GM18502 (cell line): ENCODE measurements at regions not wholly inside any gene's neighbourhood (a gene's known extent, or its start where the extent isn't known, plus 50 kb on each side); places are given as distances from the start of the nearest gene placed in this dataset.

Experiments used
- ATAC-seq: cut with Tn5 transposase; IDR thresholded peaks from one replicate; pipeline ENCODE4 v1.9.1; 2021; ENCODE audit warnings: mild to moderate bottlenecking; ENCODE audit not compliant: unreplicated experiment, poor library complexity

GRCh38 chr15:70414626-70415025, 316.9 kb upstream of the TLE3 start:
- no peak for ATAC-seq

- ATAC-seq: no peak
Observed at GRCh38 chr15:70412794-70413193, 315.1 kb upstream of the TLE3 start.

GRCh38 chr15:70411143-70411863, 313.6 kb upstream of the TLE3 start:
- ATAC-seq: no peak

GRCh38 chr15:70410371-70410985, 312.8 kb upstream of the TLE3 start:
- ATAC-seq: no peak

GRCh38 chr15:70409388-70409787, 311.7 kb upstream of the TLE3 start:
- ATAC-seq: no peak

GRCh38 chr15:70407955-70408354, 310.2 kb upstream of the TLE3 start:
- ATAC-seq: no peak

- ATAC-seq: no peak
Observed at GRCh38 chr15:70407336-70407670, 309.6 kb upstream of the TLE3 start.

- no peak for ATAC-seq
Observed at GRCh38 chr15:70406617-70407335, 309.1 kb upstream of the TLE3 start.

GRCh38 chr15:70401709-70402108, 304.0 kb upstream of the TLE3 start:
- ATAC-seq: no peak

- no peak for ATAC-seq
Observed at GRCh38 chr15:70400766-70401541, 303.2 kb upstream of the TLE3 start.

GRCh38 chr15:70399204-70399603, 301.5 kb upstream of the TLE3 start:
- ATAC-seq: no peak

GRCh38 chr15:70398694-70399093, 301.0 kb upstream of the TLE3 start:
- ATAC-seq: no peak

GRCh38 chr15:70396807-70397206, 299.1 kb upstream of the TLE3 start:
- ATAC-seq: no peak

- no peak for ATAC-seq
Observed at GRCh38 chr15:70395164-70395563, 297.4 kb upstream of the TLE3 start.

- ATAC-seq: no peak
Observed at GRCh38 chr15:70390723-70391122, 293.0 kb upstream of the TLE3 start.

- no peak for ATAC-seq
Observed at GRCh38 chr15:70387993-70388392, 290.3 kb upstream of the TLE3 start.

GRCh38 chr15:70387081-70387480, 289.4 kb upstream of the TLE3 start:
- ATAC-seq: no peak

- ATAC-seq: no peak
Observed at GRCh38 chr15:70385711-70386110, 288.0 kb upstream of the TLE3 start.

GRCh38 chr15:70385052-70385451, 287.3 kb upstream of the TLE3 start:
- no peak for ATAC-seq

- no peak for ATAC-seq
Observed at GRCh38 chr15:70383856-70384255, 286.1 kb upstream of the TLE3 start.
